Keratinocyte (primary cell): ENCODE measurements at regions not wholly inside any gene's neighbourhood (a gene's known extent, or its start where the extent isn't known, plus 50 kb on each side); places are given as distances from the start of the nearest gene placed in this dataset.

Source experiments
- DNase-seq: peaks from one replicate; pipeline ENCODE4 v3.0.0-alpha.2; 2011; ENCODE audit warnings: low read depth, missing footprints, low spot score
- FAIRE-seq: peaks from 2 replicates; lab custom pipeline; 2011; peaks lifted over from hg19 to GRCh38; lab: Jason Lieb, UNC
- H2AFZ ChIP-seq: 2 replicates; pipeline ENCODE4 v1.6.0; 2012; ENCODE audit warnings: low read length, control low read depth, inconsistent platforms; ENCODE audit not compliant: control insufficient read depth
- H3K27ac ChIP-seq: 2 replicates; pipeline ENCODE4 v1.5.1; 2011; ENCODE audit warnings: low read length; ENCODE audit not compliant: control insufficient read depth, insufficient read depth
- H3K27me3 ChIP-seq: 3 replicates; pipeline ENCODE4 v1.6.0; 2011; ENCODE audit warnings: low read length; ENCODE audit not compliant: control insufficient read depth, insufficient read depth; ENCODE audit errors: extremely low read depth
- H3K36me3 ChIP-seq, 2 experiments: 2 replicates in 1 of 2; 3 replicates in 1 of 2; pipeline ENCODE4 v1.5.1; 2011; ENCODE audit warnings: low read length in 2 of 2, mild to moderate bottlenecking in 1 of 2; ENCODE audit not compliant: control insufficient read depth in 2 of 2, insufficient read depth in 2 of 2; ENCODE audit errors: extremely low read depth in 1 of 2
- H3K4me1 ChIP-seq: 3 replicates; pipeline ENCODE4 v1.5.1; 2011; ENCODE audit warnings: low read length; ENCODE audit not compliant: control insufficient read depth, insufficient read depth; ENCODE audit errors: extremely low read depth
- H3K4me2 ChIP-seq: 3 replicates; pipeline ENCODE4 v1.6.0; 2011; ENCODE audit warnings: low read depth, low read length; ENCODE audit not compliant: control insufficient read depth, insufficient read depth; ENCODE audit errors: extremely low read depth
- H3K4me3 ChIP-seq, 3 experiments: fragments of 200-600 bp in 1 of 3; sonication (generic) in 1 of 3; 2 replicates in 2 of 3; 3 replicates in 1 of 3; pipeline ENCODE4 v1.5.1; 2011 to 2016; ENCODE audit warnings: low read length in 3 of 3, mild to moderate bottlenecking in 3 of 3, control low read depth in 2 of 3, inconsistent platforms in 1 of 3, low read depth in 1 of 3, mixed read lengths in 1 of 3, mixed run types in 1 of 3, moderate library complexity in 1 of 3; ENCODE audit not compliant: control insufficient read depth in 2 of 3, insufficient read depth in 2 of 3; ENCODE audit errors: extremely low read depth in 1 of 3
- H3K79me2 ChIP-seq: 2 replicates; pipeline ENCODE4 v1.6.0; 2012; ENCODE audit warnings: low read length; ENCODE audit not compliant: control insufficient read depth, insufficient read depth
- H3K9ac ChIP-seq: 3 replicates; pipeline ENCODE4 v1.6.0; 2011; ENCODE audit warnings: low read length; ENCODE audit not compliant: control insufficient read depth, insufficient read depth; ENCODE audit errors: extremely low read depth
- H3K9me1 ChIP-seq: 3 replicates; pipeline ENCODE4 v1.6.0; 2011; ENCODE audit warnings: low read length; ENCODE audit not compliant: control insufficient read depth, insufficient read depth; ENCODE audit errors: extremely low read depth
- H3K9me3 ChIP-seq: 2 replicates; pipeline ENCODE4 v1.5.1; 2012; ENCODE audit warnings: low read depth, low read length; ENCODE audit not compliant: control insufficient read depth
- H4K20me1 ChIP-seq: 3 replicates; pipeline ENCODE4 v1.6.0; 2011; ENCODE audit warnings: low read length; ENCODE audit not compliant: control insufficient read depth, insufficient read depth; ENCODE audit errors: extremely low read depth
- EZH2 ChIP-seq: IDR thresholded peaks from one replicate; pipeline ENCODE4 v1.6.1; 2012; ENCODE audit warnings: inconsistent platforms, mild to moderate bottlenecking, low read length, moderate library complexity
- dilution Hi-C: fragments of 300-500 bp; cut with MboI; formaldehyde crosslinking; loops from one replicate; pipeline ENCODE4 v1.7.0; 2020; ENCODE audit warnings: low sequenced_read_pairs; ENCODE audit not compliant: extremely low pct_ligation_motif_present
- TF ChIP-seq, protein P1 (sequence below), 3 experiments: IDR thresholded peaks in 1 of 3; conservative IDR thresholded peaks in 1 of 3; optimal IDR thresholded peaks in 1 of 3; 2 replicates in 2 of 3; 3 replicates in 1 of 3; pipeline versions ENCODE3 to v1.5.1; 2011; ENCODE audit warnings: low read length in 3 of 3, mild to moderate bottlenecking in 3 of 3, moderate library complexity in 2 of 3, control low read depth in 1 of 3, inconsistent platforms in 1 of 3; ENCODE audit not compliant: insufficient read depth in 2 of 3; ENCODE audit errors: extremely low read depth in 1 of 3

DNA sequence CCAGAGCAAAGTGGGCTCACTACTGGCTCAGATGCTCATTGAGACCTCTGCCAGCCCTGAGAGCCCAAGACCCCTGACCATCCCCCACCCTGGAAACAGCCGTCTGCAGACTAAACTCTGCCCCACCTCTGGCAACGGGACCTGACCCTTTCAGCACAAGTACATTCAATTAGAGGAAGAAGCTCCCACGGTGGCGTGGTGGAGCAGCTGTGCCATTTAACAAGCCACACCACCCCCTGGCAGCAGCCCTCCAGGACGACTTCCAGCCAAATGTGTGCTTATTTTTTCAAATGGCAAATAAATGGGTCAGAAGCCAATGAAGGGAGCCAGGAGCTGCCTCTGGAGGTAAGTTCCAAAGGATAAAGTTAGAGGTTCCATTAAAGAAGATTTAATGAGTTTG is 226.7 kb downstream of the NPHP4 start:
- no peak overlapping the region for H3K27ac ChIP-seq
- H3K9me3 ChIP-seq = peaks cover 2% of the 10 kb centered on the region
- H3K4me3 ChIP-seq = no peak overlapping the region
- H2AFZ ChIP-seq = no peak overlapping the region
- H3K27me3 ChIP-seq = peaks cover 20% of the 10 kb centered on the region
- H3K79me2 ChIP-seq = no peaks in the 10 kb centered on the region
- DNase-seq (no peak), FAIRE-seq (no peak)
- H3K4me1 ChIP-seq = no peaks in the 10 kb centered on the region
- H3K36me3 ChIP-seq = no peaks in the 10 kb centered on the region
- H4K20me1 ChIP-seq = no peaks in the 10 kb centered on the region
- TF ChIP-seq EZH2 = no peak
- TF ChIP-seq, protein P1, sequence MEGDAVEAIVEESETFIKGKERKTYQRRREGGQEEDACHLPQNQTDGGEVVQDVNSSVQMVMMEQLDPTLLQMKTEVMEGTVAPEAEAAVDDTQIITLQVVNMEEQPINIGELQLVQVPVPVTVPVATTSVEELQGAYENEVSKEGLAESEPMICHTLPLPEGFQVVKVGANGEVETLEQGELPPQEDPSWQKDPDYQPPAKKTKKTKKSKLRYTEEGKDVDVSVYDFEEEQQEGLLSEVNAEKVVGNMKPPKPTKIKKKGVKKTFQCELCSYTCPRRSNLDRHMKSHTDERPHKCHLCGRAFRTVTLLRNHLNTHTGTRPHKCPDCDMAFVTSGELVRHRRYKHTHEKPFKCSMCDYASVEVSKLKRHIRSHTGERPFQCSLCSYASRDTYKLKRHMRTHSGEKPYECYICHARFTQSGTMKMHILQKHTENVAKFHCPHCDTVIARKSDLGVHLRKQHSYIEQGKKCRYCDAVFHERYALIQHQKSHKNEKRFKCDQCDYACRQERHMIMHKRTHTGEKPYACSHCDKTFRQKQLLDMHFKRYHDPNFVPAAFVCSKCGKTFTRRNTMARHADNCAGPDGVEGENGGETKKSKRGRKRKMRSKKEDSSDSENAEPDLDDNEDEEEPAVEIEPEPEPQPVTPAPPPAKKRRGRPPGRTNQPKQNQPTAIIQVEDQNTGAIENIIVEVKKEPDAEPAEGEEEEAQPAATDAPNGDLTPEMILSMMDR (optimal IDR thresholded peaks at IDR 0.05 in 1 of 3, IDR thresholded peaks at IDR 0.05 in 1 of 3, conservative IDR thresholded peaks at IDR 0.05 in 1 of 3; ENCODE audit: extremely low read depth in 1 of 3, insufficient read depth in 2 of 3, low read length in 3 of 3) = no peak
- dilution Hi-C loops = no loop called here
- no peak overlapping the region for H3K9ac ChIP-seq
- H3K9me1 ChIP-seq = no peaks in the 10 kb centered on the region
- H3K4me2 ChIP-seq = no peak overlapping the region

DNA sequence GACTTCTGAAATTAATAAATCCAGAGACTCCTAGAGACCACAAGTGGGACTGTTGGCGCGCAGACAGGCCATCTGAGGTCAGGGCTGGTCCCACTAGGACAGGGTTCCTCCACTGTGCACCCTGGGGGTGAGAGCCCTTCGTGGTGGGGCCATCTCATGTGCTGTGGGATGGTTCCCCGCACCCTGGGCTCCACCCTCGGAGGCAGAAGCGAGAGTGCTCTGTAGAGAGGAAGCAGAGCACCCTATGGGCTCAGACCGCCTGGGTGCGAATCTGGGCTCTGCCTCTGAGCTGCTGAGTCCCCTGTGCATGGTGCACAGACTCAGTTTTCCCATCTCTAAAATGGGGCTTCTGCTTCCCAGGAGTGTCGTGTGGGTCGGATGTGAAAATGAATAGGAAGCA is 227.3 kb downstream of the NPHP4 start:
- dilution Hi-C loops = no loop called here
- H3K27me3 ChIP-seq = peaks cover 20% of the 10 kb centered on the region
- FAIRE-seq = no peak

More for the DNA sequence above, 227.3 kb downstream of the NPHP4 start:
- Histone ChIP-seq H3K79me2 (no peaks in the 10 kb centered on the region), H4K20me1 (no peaks in the 10 kb centered on the region), H3K9ac (no peak overlapping the region), H3K4me3 (no peak overlapping the region), H3K4me2 (no peak overlapping the region), H2AFZ (no peak overlapping the region), H3K27ac (no peak overlapping the region), H3K4me1 (no peaks in the 10 kb centered on the region), H3K9me3 (peaks cover 2% of the 10 kb centered on the region), H3K36me3 (no peaks in the 10 kb centered on the region), H3K9me1 (no peaks in the 10 kb centered on the region)
- no peak for DNase-seq
- TF ChIP-seq EZH2 = no peak
- TF ChIP-seq, protein P1 (optimal IDR thresholded peaks at IDR 0.05 in 1 of 3, IDR thresholded peaks at IDR 0.05 in 1 of 3, conservative IDR thresholded peaks at IDR 0.05 in 1 of 3; ENCODE audit: extremely low read depth in 1 of 3, insufficient read depth in 2 of 3, low read length in 3 of 3) = no peak
